ENCODE measurements at regions not wholly inside any gene's neighbourhood (a gene's known extent, or its start where the extent isn't known, plus 50 kb on each side); places are given as distances from the start of the nearest gene placed in this dataset.

- TF ChIP-seq CTCF (IDR thresholded peaks at IDR 0.05; ENCODE audit: poor library complexity, severe bottlenecking) (no peak), REST (IDR thresholded peaks at IDR 0.05; ENCODE audit: borderline replicate concordance) (no peak)
These were observed 508.6 kb downstream of the RASEF start for GRCh38 chr9:82554381-82554780.
